NCI-H345 treated with DMSO at 0.1 percent for 48 hours (cell line): ENCODE measurements at regions not wholly inside any gene's neighbourhood (a gene's known extent, or its start where the extent isn't known, plus 50 kb on each side); places are given as distances from the start of the nearest gene placed in this dataset.

ENCODE experiments used
- DNase-seq: peaks from one replicate; lab custom pipeline; 2025; ENCODE audit not compliant: unreplicated experiment; lab: John Stamatoyannopoulos, UW

DNA sequence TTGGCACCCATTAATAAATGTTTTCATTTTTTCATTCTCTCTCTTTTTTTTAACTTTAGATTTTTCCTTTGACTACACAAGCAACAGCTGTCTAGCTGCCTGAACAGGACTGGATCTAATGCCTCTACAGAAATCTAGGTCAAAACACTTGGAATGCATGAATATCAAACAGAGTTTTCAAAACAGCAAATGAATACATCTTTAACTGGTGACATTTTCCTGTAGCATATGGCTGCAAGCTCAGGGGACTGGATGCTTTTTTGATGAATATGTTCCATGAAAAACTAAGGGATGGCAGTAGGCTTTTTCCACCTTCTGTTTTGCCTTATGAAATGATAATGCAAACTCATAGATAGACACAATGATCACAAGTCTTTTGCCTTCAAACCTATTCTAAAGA is 661.7 kb downstream of the MCTP2 start:
- no peak for DNase-seq

DNA sequence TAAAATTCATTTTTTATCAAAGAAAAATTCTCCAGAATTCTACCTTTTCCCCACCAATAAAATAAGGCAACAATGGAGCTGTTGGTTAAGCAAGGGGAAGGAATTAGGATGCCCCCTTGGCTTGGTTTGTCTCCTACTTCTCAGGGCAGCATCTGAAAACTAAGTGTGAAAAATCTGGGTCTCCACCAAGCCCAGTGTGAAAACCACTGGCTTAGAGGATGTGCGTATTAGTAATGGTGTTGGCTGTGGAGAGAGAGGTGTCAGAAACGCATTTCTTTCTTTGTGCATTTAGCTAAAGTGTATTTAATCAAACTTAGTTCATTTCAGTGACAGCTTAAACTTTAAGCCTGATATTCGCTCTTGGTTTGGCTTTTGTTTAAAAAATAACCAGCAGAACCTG is 662.7 kb downstream of the MCTP2 start:
- DNase-seq: no peak

DNA sequence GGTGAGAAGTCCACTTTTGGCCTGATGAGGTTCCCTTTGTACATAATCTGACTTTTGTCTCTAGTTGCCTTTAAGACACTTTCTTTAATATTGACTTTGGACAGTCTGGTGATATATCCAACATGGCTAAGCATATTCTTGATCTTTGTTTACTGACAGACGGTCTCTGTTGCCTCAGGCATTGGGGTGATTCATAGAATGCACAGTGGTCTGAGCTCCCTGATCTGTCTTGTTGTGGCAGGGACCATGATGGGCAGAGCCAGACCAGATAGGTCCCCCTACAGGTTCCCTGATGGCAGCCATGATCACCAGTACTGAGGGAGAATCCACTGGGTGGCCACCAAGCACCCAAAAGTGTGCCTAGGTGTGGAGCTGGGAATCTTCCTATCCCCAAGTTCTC is 678.1 kb downstream of the MCTP2 start:
- DNase-seq: no peak

DNA sequence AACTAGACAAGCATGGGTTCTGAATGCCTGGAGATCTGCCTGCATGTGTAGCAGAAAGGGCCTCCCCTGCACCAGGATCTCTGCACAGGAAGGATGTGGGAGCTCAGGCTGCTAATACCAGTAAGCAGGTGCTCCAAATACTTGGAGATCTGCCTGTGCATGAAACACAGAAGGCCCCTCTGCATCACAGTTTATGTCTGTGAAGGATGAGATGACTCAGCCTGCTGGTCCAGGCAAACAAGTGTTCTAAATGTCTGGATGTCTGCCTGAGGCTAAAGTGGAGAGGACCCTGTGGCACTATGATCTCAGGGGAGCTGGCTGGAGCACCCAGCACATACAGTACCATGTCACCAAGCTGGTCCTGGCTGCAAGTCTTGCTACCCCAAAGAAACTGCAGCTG is 678.8 kb downstream of the MCTP2 start:
- no peak for DNase-seq

DNA sequence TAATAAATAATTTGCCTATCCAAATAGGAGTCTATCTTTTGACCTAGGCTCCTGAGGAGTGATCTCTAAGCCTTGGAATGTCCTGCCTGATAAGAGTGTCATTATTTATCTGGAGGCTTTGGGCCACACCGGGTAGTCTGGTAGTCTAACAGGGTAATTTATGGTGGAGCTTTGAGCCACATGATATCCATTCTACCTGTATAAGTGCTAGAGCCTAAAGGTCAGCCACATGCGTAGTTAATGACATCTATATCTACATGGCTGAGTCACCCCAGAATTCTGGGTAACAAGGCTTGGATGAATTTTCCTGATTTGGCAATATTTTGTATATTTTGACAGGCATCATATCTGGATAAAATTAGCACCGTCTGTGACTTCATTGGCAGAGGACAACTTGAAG is 681.4 kb downstream of the MCTP2 start:
- no peak for DNase-seq

DNA sequence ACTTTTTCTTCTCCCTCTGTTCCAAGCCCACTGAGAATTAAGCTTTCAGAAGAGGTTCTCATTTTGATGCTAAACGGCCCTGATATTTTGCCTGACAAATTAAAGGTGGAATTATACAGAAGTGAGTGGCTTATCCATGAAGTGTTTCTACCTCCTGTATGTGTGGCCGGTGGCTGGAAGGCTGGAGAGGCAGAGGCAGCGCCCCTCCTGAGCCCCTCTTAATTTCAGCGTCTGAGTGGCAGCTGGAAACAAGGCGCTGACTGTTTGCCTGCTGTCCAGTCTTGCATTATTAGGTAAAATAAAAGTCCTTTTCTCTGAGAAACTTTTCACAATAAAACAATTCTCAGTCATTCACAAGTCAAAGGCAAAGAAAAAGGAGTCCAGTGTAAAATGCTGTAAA is 685.7 kb downstream of the MCTP2 start:
- no peak for DNase-seq

DNA sequence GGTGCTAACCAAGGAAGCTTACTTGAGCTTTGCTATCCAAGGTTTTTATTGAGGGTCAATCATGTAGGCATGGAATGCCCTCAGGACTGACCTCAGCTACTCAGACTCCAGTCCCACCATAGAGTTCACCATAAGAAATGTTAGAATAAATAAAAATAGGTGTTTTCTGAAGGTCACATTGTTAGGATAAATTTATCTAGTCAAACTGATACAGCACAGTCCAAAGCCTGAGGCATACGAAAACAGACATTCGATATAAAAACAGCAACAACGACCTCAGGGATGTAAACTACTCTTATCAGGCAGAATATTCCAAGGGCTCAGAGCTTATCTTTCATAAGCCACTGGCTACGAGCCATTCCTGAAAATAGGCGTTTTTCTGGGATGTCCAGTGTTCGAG is 690.6 kb downstream of the MCTP2 start:
- DNase-seq: no peak

DNA sequence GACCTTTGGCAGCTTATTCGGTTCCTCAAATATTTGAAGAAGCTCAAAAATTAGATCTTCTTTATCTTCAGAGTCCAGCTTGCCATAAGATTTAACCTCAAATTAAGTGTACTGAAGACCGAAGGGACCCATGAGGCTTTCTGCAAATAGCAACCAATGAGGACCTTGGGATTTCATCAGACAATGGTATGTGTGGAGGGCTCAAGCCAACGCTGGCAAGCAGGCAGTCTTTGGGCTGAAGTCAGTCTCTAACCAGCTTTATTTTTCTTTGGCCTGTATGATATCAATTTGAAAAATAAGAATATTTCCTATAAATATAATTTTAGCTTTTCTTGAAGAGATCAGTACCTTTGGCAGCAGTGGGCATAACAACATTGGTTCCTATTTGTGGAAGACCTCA is 692.7 kb downstream of the MCTP2 start:
- DNase-seq: no peak

DNA sequence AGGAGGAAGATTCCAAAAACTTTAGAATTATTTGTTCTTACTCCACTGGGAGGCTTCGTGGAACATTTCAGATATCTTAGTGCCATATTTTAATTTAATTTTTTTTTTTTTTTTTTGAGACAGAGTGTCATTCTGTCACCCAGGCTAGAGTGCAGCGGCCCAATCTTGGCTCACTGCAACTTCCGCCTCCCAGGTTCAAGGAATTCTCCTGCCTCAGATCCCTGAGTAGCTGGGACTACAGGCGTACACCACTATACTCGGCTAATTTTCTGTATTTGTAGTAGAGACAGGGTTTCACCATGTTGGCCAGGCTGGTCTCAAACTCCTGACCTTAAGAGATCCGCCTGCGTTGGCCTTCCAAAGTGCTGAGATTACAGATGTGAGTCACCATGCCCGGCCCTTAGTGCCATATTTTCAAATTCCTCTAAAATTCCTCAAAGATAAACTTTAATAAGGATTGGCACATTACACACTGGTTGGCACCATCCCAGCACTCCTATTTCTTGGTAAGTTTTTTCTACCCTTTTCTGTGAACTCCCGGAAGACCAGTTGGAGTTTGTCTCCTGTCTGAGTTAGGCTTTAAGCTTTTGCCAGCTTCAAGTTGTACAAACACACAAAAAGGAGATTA is 693.7 kb downstream of the MCTP2 start:
- no peak for DNase-seq

DNA sequence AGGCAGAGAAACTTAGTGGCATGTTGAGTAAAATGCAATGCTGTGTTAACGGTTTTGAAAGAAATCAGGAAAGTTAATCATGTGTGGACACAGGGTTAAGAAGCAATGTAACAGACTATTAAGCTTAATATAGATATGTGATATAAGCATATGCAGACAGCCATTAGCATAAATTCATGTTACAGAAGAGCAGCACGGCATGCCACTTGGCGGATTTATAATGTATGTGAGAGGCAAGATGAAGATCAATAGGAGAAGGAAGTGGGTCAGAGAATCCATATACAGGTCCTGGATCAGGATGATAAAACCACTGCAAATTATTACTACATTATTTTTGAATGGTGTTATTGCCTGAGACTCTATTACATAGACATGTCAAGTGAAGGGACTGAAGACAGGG is 694.3 kb downstream of the MCTP2 start:
- no peak for DNase-seq

DNA sequence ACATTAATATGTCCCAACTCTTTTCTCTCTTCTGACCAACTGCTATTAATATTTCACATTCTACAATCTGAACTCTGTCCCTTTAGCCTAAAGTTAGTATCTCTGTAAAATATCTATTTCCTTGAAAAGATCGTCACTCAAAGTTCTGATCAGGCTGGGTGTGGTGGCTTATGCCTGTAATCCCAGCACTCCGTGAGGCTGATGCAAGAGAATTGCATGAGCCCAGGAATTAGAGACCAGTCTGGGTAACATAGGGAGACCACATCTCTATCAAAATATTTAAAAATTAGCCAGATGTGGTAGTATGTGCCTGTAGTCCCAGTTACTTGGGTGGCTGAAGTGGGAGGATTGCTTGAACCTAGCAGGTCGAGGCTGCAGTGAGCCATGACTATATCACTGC is 695.6 kb downstream of the MCTP2 start:
- DNase-seq: no peak

DNA sequence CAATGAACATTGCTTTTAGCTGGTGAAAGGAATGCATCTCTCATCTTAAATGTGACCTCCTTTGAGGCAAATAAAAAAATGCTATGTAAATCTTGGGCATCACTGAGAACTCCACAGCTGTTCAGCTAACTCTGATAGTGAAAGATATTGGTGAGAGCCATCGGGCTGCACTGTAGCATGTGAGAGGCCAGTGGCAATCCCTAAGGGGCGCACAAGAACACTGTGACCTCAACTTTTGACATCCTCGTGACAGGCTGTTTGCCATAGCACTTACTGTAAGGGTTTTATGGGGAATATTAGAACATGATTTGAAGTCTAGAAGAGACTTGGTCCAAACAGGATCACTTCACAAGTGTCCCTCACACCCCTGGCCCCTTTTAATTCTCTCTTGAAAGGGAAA is 697.9 kb downstream of the MCTP2 start:
- no peak for DNase-seq

DNA sequence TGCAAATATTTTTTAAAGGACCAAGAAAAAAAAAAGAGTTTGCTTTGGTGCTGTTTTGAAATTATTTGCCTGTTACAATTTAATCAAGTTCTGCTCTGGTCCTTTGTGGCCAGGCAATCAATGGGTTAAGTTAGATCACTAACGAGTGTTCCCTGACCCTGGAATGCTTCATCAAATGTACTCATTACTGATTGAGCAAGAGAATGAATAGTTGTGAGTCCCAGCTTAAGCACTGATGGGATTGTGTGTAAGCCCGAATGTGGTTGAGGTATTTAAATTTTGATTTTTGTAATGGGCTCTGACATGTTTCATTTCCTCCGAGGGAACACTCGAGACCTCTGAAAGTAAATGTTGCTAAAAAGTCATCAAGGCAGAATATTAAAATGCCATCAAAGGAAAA is 699.1 kb downstream of the MCTP2 start:
- DNase-seq: no peak

DNA sequence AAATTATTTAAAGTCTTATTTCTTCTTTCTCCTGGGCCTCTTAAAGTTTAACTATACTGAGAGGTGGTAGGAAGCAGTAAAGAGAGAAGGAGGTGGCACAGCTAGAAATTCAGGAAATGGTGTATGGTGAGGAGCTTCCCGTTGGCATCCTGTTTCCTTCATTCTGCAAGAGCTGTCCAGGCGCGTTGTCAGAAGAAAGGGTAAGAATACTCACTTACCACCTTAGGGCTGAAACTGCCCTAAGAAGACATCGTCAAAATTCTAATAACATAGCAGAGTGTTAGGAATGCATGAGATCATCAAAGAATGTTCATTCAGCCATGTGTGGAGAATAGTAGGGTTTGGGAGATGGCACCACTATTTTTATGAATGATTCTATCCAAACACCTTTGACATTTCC is 699.6 kb downstream of the MCTP2 start:
- no peak for DNase-seq

DNA sequence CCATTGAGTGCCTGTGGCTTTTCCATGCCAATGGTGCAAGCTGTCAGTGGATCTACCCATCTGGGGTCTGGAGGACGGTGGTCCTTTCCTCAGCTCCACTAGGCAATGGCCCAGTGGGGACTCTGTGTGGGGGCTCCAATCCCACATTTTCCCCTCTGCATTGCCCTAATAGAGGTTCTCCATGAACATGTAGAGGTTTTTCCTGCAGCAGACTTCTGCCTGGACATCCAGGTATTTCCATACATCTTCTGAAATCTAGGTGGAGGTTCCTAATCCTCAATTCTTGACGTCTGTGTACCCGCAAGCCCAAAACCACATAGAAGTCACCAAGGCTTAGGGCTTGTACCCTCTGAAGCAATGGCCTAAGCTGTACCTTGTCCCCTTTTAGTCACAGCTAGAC is 703.1 kb downstream of the MCTP2 start:
- no peak for DNase-seq

DNA sequence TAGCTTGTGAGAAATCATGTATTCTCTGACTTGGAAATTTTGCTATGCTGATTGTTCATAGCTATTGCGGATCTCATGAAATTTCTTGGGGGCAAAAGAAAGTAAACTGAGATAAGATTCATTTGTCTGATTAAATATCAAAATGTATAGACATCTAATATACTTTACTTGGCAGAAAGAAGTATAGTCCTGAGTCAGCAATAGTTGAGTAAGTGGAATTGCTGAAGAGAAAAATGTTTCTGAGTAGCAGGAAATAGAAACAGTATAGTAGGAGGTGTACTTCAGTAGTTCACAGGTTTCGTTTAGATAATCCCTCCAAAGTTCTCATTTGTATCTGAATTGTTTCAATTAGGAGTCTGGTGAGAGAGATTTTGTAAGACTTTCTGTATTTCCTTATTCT is 705.9 kb downstream of the MCTP2 start:
- no peak for DNase-seq

DNA sequence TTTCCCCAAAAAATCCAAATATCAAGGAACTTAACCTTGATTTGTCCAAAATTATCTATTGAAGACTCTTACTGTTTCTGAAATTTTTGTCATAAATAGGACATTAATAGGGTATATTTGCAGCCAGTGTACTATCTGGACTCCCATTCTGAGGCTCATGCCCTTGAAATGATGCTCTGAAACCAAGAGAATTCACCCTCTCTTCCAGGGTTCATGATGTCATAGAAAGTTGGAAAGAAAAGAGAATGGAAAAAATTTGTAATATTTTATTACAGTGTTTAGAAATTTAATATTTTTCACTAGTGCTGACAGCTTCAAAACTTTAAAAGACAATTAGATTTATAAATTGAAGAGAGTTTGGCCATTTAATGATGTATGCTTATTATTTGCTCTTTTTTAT is 712.5 kb downstream of the MCTP2 start:
- no peak for DNase-seq

DNA sequence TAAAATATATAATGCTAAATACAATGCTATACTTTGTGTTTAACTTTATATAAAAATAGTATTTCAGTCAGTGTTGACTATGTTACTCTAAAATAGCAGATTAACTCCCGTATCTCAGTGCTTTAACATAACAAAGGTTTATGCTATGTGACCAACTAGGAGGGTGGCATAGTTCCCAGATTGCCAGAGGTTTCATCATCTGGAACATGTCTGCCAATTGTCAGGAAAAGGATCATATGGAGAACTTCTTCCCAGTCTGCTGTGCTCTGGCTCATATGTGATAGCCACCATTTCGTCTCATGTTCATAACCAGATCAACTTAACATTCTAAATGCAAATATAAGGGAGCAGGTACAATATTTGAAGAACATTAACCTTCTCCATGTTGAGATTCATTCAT is 720.2 kb downstream of the MCTP2 start:
- no peak for DNase-seq

DNA sequence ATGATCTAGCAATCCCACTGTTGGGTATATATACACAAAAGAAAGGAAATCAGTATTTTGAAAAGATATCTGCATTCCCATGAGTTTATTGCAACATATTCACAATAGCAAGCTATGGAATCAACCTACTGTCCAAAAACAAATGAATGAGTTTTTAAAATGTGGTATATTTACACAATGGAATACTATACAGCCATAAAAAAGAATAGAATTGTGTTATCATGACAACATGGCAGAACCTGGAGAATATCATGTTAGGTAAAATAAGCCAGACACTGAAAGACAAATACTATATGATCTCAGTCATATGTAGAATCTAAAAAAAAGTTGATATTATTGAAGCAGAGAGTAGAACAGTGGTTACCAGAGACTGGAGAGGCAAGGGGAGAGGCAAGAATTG is 732.6 kb downstream of the MCTP2 start:
- DNase-seq: no peak

DNA sequence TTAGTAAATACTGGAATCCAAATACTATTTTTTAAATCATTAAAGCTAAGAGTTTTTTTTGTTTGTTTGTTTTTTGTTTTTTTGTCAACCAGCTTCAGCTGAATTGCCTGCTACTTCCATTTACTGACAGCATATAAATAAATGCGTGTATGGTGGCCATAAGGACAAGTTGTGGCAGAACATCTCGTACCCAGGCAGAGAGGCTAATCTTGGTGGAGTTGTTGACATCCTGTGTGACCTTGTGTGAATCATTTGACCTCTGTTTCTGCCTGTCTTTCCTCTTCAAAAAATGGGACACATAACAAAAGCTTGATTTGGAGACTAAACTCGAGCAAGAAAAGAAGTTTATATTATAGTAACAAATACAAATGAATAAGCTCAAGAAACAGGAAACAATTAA is 734.2 kb downstream of the MCTP2 start:
- no peak for DNase-seq

DNA sequence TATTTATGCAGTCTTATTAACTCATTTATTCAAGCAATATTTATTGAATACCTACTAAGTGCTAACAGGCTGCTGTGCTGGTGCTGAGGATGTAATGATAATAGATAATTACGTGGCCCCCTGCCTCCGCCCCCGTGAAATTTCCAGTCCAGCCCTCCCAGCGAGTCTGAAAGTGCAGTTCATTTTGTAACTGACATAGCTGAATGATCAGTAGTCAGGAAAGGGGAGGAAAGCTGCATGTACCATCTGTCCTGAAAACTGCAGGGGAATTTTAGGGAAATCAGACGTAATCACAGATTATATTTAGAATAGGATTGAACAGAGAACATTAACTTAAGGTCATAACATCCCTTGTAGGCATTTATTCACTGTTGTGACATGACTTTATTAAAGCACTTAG is 736.8 kb downstream of the MCTP2 start:
- no peak for DNase-seq

DNA sequence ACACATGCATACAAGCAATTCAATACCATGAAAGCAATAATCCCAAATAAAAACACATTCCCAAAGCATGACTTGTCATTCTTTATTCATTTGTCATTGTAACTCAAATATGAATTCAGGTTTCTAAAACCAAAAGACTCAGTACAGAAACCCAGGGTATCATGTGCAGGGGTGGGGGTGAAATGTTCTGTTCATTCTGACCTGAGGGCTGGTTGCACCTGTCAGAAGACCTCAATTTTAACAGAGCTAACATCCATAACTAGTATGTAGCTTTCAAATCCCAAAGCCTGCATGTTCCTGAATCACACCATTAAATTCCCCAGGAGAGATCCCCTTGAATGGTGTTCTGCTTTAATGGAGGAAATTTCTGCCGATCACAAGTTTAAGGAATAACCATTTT is 738.7 kb downstream of the MCTP2 start:
- DNase-seq: no peak

DNA sequence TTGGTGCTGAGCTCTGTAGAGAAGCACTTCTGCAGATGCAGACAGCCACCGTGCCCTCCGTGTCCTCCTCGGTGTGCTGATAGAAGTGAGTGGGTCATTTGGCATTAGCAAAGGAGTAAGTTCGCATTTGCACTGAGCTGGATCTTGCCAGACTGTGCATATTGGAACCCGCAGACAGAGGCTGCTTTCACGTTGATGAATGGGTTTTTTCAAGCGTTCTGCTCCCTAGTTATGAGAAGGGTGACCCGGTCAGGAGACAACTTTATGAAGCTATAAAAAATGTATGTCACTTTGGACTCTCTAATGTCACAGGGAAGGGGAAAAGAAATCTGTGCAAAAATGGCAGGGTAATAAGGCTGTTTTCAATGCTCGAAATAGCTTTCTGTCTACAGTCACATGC is 739.4 kb downstream of the MCTP2 start:
- no peak for DNase-seq

DNA sequence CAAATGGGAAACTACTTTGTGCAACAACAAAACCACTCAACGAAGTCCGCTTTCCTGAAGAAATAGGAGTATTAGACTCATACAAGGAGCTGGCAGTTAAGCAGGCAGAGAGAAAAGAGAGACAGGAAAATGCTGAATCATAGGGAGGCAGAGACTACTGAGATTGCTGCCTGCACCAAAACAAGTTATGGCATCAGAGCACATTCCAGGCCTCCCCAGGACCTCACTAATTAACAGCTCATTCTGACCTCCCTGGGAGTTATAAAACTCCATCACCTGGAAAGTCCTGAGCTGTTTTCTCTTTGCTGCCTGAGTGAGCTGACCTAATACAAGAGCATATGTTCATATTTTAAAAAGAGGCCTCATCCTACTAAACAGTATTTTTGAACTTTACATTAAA is 741.0 kb downstream of the MCTP2 start:
- no peak for DNase-seq
